ENCODE measurements at regions not wholly inside any gene's neighbourhood (a gene's known extent, or its start where the extent isn't known, plus 50 kb on each side); places are given as distances from the start of the nearest gene placed in this dataset.

- no peak overlapping the region for H3K27ac ChIP-seq (ENCODE audit: low read depth, low read length)
These were observed 81.5 kb downstream of the PALM2AKAP2 start for GRCh38 chr9:109861499-109861898.

GRCh38 chr9:109861918-109862317, 81.9 kb downstream of the PALM2AKAP2 start:
- H3K9ac ChIP-seq (ENCODE audit: low read length): no peak overlapping the region
- no peaks in the 10 kb centered on the region for H3K36me3 ChIP-seq (ENCODE audit: insufficient read depth, low read length)
- H3K27me3 ChIP-seq (ENCODE audit: control insufficient read depth in 1 of 2, insufficient read depth in 2 of 2, low read length in 2 of 2): no peaks in the 10 kb centered on the region
- no peak overlapping the region for H3K27ac ChIP-seq (ENCODE audit: low read depth, low read length)
- no peaks in the 10 kb centered on the region for H3K9me3 ChIP-seq (ENCODE audit: low read length)
- no peak overlapping the region for H3K4me3 ChIP-seq (ENCODE audit: low read depth in 1 of 2, low read length in 2 of 2)
- H3K4me1 ChIP-seq (ENCODE audit: insufficient read depth, low read length): no peaks in the 10 kb centered on the region

More at GRCh38 chr9:109861499-109861898, 81.5 kb downstream of the PALM2AKAP2 start:
- H3K9ac ChIP-seq (ENCODE audit: low read length): no peak overlapping the region
- H3K4me1 ChIP-seq (ENCODE audit: insufficient read depth, low read length): no peaks in the 10 kb centered on the region
- H3K9me3 ChIP-seq (ENCODE audit: low read length): no peaks in the 10 kb centered on the region
- H3K4me3 ChIP-seq (ENCODE audit: low read depth in 1 of 2, low read length in 2 of 2): no peak overlapping the region
- no peaks in the 10 kb centered on the region for H3K27me3 ChIP-seq (ENCODE audit: control insufficient read depth in 1 of 2, insufficient read depth in 2 of 2, low read length in 2 of 2)
- H3K36me3 ChIP-seq (ENCODE audit: insufficient read depth, low read length): no peaks in the 10 kb centered on the region

GRCh38 chr9:109862452-109862851, 82.5 kb downstream of the PALM2AKAP2 start:
- no peak overlapping the region for H3K9ac ChIP-seq (ENCODE audit: low read length)
- no peak overlapping the region for H3K27ac ChIP-seq (ENCODE audit: low read depth, low read length)
- H3K4me3 ChIP-seq (ENCODE audit: low read depth in 1 of 2, low read length in 2 of 2): no peak overlapping the region
- no peaks in the 10 kb centered on the region for H3K36me3 ChIP-seq (ENCODE audit: insufficient read depth, low read length)
- no peaks in the 10 kb centered on the region for H3K27me3 ChIP-seq (ENCODE audit: control insufficient read depth in 1 of 2, insufficient read depth in 2 of 2, low read length in 2 of 2)
- H3K4me1 ChIP-seq (ENCODE audit: insufficient read depth, low read length): peaks cover 2% of the 10 kb centered on the region
- H3K9me3 ChIP-seq (ENCODE audit: low read length): no peaks in the 10 kb centered on the region

GRCh38 chr9:109863961-109864360, 84.0 kb downstream of the PALM2AKAP2 start:
- no peaks in the 10 kb centered on the region for H3K9me3 ChIP-seq (ENCODE audit: low read length)
- H3K4me1 ChIP-seq (ENCODE audit: insufficient read depth, low read length): peaks cover 14% of the 10 kb centered on the region
- no peak overlapping the region for H3K4me3 ChIP-seq (ENCODE audit: low read depth in 1 of 2, low read length in 2 of 2)
- no peaks in the 10 kb centered on the region for H3K27me3 ChIP-seq (ENCODE audit: control insufficient read depth in 1 of 2, insufficient read depth in 2 of 2, low read length in 2 of 2)
- no peak overlapping the region for H3K27ac ChIP-seq (ENCODE audit: low read depth, low read length)
- H3K9ac ChIP-seq (ENCODE audit: low read length): no peak overlapping the region
- H3K36me3 ChIP-seq (ENCODE audit: insufficient read depth, low read length): no peaks in the 10 kb centered on the region

GRCh38 chr9:109865521-109865920, 85.5 kb downstream of the PALM2AKAP2 start:
- no peak overlapping the region for H3K27ac ChIP-seq (ENCODE audit: low read depth, low read length)
- H3K9me3 ChIP-seq (ENCODE audit: low read length): no peaks in the 10 kb centered on the region
- peaks cover 0 to 8% of the 10 kb centered on the region in 2 donors for H3K27me3 ChIP-seq (ENCODE audit: control insufficient read depth in 1 of 2, insufficient read depth in 2 of 2, low read length in 2 of 2)
- H3K9ac ChIP-seq (ENCODE audit: low read length): no peak overlapping the region
- H3K36me3 ChIP-seq (ENCODE audit: insufficient read depth, low read length): no peaks in the 10 kb centered on the region
- H3K4me3 ChIP-seq (ENCODE audit: low read depth in 1 of 2, low read length in 2 of 2): no peak overlapping the region
- peaks cover 15% of the 10 kb centered on the region for H3K4me1 ChIP-seq (ENCODE audit: insufficient read depth, low read length)

- no peak overlapping the region for H3K9ac ChIP-seq (ENCODE audit: low read length)
- H3K27ac ChIP-seq (ENCODE audit: low read depth, low read length): no peak overlapping the region
- H3K9me3 ChIP-seq (ENCODE audit: low read length): no peaks in the 10 kb centered on the region
- H3K27me3 ChIP-seq (ENCODE audit: control insufficient read depth in 1 of 2, insufficient read depth in 2 of 2, low read length in 2 of 2): peaks cover 0 to 8% of the 10 kb centered on the region in 2 donors
- H3K4me3 ChIP-seq (ENCODE audit: low read depth in 1 of 2, low read length in 2 of 2): no peak overlapping the region
- peaks cover 15% of the 10 kb centered on the region for H3K4me1 ChIP-seq (ENCODE audit: insufficient read depth, low read length)
- no peaks in the 10 kb centered on the region for H3K36me3 ChIP-seq (ENCODE audit: insufficient read depth, low read length)
These were observed 88.2 kb downstream of the PALM2AKAP2 start for GRCh38 chr9:109868207-109868606.

- H3K27ac ChIP-seq (ENCODE audit: low read depth, low read length): no peak overlapping the region
- peaks cover 0 to 8% of the 10 kb centered on the region in 2 donors for H3K27me3 ChIP-seq (ENCODE audit: control insufficient read depth in 1 of 2, insufficient read depth in 2 of 2, low read length in 2 of 2)
- no peak overlapping the region for H3K4me3 ChIP-seq (ENCODE audit: low read depth in 1 of 2, low read length in 2 of 2)
- H3K4me1 ChIP-seq (ENCODE audit: insufficient read depth, low read length): peaks cover 15% of the 10 kb centered on the region
- no peak overlapping the region for H3K9ac ChIP-seq (ENCODE audit: low read length)
- H3K9me3 ChIP-seq (ENCODE audit: low read length): no peaks in the 10 kb centered on the region
- no peaks in the 10 kb centered on the region for H3K36me3 ChIP-seq (ENCODE audit: insufficient read depth, low read length)
These were observed 88.7 kb downstream of the PALM2AKAP2 start for GRCh38 chr9:109868722-109869121.

- Histone ChIP-seq H3K27me3 (ENCODE audit: control insufficient read depth in 1 of 2, insufficient read depth in 2 of 2, low read length in 2 of 2) (peaks cover 0 to 8% of the 10 kb centered on the region in 2 donors), H3K9me3 (ENCODE audit: low read length) (no peaks in the 10 kb centered on the region), H3K27ac (ENCODE audit: low read depth, low read length) (no peak overlapping the region), H3K36me3 (ENCODE audit: insufficient read depth, low read length) (no peaks in the 10 kb centered on the region), H3K9ac (ENCODE audit: low read length) (no peak overlapping the region), H3K4me1 (ENCODE audit: insufficient read depth, low read length) (peaks cover 15% of the 10 kb centered on the region), H3K4me3 (ENCODE audit: low read depth in 1 of 2, low read length in 2 of 2) (no peak overlapping the region)
These were observed 90.4 kb downstream of the PALM2AKAP2 start for GRCh38 chr9:109870365-109870764.

GRCh38 chr9:109872901-109873300, 92.9 kb downstream of the PALM2AKAP2 start:
- Histone ChIP-seq H3K4me1 (ENCODE audit: insufficient read depth, low read length) (peaks cover 9% of the 10 kb centered on the region), H3K36me3 (ENCODE audit: insufficient read depth, low read length) (no peaks in the 10 kb centered on the region), H3K27ac (ENCODE audit: low read depth, low read length) (no peak overlapping the region), H3K9me3 (ENCODE audit: low read length) (no peaks in the 10 kb centered on the region), H3K27me3 (ENCODE audit: control insufficient read depth in 1 of 2, insufficient read depth in 2 of 2, low read length in 2 of 2) (peaks cover 0 to 8% of the 10 kb centered on the region in 2 donors), H3K4me3 (ENCODE audit: low read depth in 1 of 2, low read length in 2 of 2) (no peak overlapping the region), H3K9ac (ENCODE audit: low read length) (no peak overlapping the region)

GRCh38 chr9:109875495-109876129, 95.6 kb downstream of the PALM2AKAP2 start:
- Histone ChIP-seq H3K4me1 (ENCODE audit: insufficient read depth, low read length) (no peaks in the 10 kb centered on the region), H3K27ac (ENCODE audit: low read depth, low read length) (no peak overlapping the region), H3K9me3 (ENCODE audit: low read length) (no peaks in the 10 kb centered on the region), H3K4me3 (ENCODE audit: low read depth in 1 of 2, low read length in 2 of 2) (no peak overlapping the region), H3K9ac (ENCODE audit: low read length) (no peak overlapping the region), H3K27me3 (ENCODE audit: control insufficient read depth in 1 of 2, insufficient read depth in 2 of 2, low read length in 2 of 2) (no peaks in the 10 kb centered on the region), H3K36me3 (ENCODE audit: insufficient read depth, low read length) (no peaks in the 10 kb centered on the region)

GRCh38 chr9:109880276-109881169, 100.5 kb downstream of the PALM2AKAP2 start:
- Histone ChIP-seq H3K27me3 (ENCODE audit: control insufficient read depth in 1 of 2, insufficient read depth in 2 of 2, low read length in 2 of 2) (no peaks in the 10 kb centered on the region), H3K9me3 (ENCODE audit: low read length) (no peaks in the 10 kb centered on the region), H3K4me1 (ENCODE audit: insufficient read depth, low read length) (no peaks in the 10 kb centered on the region), H3K9ac (ENCODE audit: low read length) (no peak overlapping the region), H3K27ac (ENCODE audit: low read depth, low read length) (no peak overlapping the region), H3K4me3 (ENCODE audit: low read depth in 1 of 2, low read length in 2 of 2) (no peak overlapping the region), H3K36me3 (ENCODE audit: insufficient read depth, low read length) (no peaks in the 10 kb centered on the region)
